Effector CD8-positive, alpha-beta T cell (primary cell): ENCODE measurements at regions not wholly inside any gene's neighbourhood (a gene's known extent, or its start where the extent isn't known, plus 50 kb on each side); places are given as distances from the start of the nearest gene placed in this dataset.
"Not testable (repeated sequence)": the region's sequence is repeated elsewhere in the genome, so short reads cannot be mapped to it uniquely, and the experiment has no call there.

Experiments
- DNase-seq: peaks from one replicate; lab custom pipeline; 2025; lab: John Stamatoyannopoulos, UW

DNA sequence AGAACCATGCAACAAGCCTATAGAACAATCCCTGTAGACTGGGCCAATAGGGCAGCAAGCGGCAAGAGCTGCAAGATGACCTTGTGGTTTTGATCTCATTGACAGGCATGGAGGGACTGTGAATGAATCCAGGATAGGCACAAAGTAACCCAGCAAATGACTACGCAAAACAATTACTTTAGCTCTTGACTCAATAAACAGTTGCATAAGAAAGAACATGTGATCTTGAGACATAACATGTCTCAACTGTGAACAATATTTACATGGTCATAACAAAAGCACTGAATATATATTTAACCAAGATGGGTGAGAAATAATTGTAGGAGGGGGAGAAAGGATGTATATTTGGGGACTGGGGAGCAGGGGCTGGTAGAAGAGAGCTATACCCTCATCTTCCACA is 313.7 kb upstream of the CDH5 start:
- no peak for DNase-seq

DNA sequence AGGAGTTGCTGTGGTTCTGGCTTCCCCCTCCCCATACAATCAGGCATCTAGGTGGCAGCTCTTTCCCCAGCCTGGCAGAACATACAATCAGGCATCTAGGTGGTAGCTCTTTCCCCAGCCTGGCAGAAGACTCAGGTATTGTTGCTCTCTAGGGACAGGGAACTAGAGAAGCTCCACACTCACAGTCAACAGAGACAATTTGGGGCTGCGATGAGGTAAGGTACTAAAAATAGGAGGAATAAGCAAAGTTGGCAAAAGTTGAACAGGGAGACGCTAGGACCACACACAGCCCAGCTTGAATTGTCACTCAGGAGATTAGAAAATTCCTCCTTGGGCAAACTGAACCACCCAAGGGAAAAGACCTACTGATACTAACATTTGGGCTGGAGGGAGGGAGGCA is 315.5 kb upstream of the CDH5 start:
- no peak for DNase-seq

DNA sequence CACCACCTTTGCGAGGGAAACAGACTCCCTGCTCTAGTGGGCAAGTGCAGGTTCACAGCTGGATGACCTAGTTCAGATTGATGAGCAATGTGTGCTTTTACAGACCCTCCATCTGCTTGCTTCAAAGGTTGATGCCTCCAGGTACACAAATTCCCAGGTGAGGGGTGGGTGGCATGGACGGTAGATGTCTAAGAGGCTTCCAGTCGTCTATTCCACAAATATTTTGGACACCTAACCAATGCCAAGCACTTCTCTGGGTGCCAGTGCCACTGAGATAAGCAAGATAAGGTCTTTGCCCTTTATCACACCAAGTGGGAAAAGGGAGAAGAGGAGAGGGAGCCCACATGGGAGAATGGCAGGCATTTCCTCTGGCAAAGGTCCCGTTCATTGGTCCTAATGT is 316.6 kb upstream of the CDH5 start:
- no peak for DNase-seq

DNA sequence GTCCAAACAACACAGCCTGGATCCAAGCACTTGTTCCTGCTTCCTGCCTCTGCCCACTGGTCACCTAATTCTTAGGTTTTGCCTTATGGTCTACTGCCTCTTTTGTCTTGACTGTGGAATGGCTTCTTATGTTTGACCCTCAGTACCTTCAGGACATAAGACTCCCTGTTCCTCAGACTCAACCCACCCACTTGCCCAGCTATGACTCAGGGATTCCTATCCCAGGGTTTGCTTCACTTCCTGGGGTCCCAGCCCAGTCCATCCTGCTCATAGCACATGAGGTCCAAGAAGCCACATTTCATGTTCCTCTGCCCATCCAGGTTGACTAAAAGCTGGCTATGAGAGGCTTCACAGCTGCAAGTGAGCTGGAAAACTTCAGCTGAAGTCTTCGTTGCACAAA is 320.9 kb upstream of the CDH5 start:
- no peak for DNase-seq

DNA sequence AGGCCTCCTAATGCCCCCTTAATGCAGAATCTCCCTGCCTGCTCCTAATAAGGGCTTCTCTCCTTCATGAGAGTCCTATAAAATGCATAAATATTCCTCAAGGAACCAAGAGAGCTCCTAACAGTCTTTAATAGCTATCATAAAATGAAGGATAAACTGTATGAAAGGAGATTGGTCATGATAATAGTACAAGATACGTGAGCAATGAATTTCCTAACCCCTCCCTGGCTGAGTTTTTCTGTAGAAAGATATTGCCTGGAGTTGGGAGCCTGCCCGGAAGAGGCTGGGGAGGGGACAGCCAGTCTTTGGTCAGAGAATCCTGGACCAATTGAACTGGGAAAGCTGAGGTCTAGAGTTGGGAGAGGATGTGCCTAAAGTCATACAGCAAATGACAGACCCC is 321.9 kb upstream of the CDH5 start:
- no peak for DNase-seq

DNA sequence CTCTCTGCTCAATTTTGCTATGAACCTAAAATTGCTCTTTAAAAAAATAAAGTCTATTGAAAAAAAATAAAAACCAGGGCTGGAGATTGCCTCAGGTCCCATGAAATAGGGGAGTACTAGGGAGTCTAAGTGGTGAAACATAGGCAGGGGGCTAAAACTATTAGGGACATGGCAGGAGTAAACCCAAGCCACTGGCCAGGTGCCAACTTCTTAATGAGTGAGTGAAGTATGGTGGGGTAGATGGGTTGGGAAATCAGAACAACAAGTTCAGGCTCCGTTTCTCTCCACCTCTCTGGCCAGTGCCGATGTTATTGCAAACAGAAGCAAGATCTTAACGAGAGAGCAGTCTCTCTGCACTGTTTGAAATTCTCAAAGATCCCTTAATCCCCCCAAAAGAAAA is 322.4 kb upstream of the CDH5 start:
- DNase-seq, result no peak

DNA sequence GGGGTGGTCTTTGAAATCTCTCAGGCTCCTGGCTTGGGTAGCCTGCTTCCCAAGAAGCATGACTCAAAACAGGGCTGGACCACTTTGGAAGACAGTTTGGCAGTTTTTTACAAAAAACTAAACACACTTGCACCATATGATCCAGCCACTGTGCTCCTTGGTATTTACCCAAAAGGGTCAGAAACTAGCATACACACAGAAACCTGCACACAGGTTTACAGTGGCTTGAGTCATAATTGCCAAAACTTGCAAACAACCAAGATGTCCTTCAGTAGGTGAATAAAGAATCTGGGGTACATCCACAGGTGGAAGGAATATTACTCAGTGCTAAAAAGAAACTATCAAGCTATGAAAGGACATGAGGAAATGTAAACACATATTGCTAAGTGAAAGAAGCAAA is 323.2 kb upstream of the CDH5 start:
- no peak for DNase-seq

DNA sequence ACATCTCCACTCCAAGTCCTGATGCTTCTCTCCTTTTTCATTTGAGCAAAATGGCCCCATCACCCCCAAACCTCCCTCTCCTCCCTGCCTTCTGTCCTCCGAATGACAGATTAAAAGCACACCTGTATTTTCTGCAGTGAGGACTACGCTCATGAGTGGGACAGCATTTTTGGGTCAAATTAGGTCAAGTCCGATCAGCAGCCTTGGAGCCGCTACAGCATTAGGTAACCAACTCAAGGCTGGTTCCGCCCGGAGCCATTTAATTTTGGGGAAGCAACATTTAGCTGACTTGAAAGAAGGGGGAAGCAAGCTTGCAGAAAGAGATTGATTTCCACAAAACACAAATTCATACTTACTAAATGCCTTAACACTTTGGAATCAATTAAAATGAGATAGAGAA is 324.1 kb upstream of the CDH5 start:
- no peak for DNase-seq

DNA sequence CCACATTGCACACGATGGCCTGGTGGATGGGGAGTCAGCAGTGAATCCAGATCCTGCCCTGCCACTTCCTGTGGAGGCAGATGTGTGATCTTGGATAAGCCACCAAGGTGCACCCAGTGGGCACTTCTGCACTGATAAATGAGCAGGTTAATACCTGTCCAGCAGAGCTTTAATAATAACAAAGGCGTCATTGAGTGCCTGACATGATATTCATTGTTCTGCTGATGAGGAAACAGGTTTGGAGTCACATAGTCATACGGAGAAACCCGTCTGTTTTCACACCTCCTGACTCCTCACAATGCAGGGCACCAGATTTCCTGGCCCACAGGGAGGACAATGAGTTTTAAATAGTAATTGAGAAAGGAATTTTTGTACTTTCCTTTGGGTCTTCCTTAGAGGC is 324.6 kb upstream of the CDH5 start:
- no peak for DNase-seq

DNA sequence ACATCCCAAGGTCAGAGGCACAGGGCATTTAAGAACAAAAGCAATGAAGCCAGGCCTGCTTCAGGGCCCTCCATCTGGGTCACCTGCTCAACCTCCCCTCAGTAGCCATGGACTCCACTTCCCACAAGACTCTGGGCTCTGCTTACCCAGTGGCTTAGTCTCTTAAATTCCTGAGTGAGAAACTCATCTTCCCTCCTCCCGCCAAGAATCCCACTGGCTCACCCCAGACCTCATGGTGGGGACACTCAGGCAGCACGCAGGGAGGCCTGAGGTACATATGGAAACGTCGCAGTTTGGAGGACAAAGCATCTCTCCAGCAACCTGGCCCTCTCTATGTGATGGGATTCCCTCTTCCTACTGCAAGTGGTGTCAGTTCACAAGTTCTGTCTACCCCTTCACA is 326.7 kb upstream of the CDH5 start:
- DNase-seq, result no peak

DNA sequence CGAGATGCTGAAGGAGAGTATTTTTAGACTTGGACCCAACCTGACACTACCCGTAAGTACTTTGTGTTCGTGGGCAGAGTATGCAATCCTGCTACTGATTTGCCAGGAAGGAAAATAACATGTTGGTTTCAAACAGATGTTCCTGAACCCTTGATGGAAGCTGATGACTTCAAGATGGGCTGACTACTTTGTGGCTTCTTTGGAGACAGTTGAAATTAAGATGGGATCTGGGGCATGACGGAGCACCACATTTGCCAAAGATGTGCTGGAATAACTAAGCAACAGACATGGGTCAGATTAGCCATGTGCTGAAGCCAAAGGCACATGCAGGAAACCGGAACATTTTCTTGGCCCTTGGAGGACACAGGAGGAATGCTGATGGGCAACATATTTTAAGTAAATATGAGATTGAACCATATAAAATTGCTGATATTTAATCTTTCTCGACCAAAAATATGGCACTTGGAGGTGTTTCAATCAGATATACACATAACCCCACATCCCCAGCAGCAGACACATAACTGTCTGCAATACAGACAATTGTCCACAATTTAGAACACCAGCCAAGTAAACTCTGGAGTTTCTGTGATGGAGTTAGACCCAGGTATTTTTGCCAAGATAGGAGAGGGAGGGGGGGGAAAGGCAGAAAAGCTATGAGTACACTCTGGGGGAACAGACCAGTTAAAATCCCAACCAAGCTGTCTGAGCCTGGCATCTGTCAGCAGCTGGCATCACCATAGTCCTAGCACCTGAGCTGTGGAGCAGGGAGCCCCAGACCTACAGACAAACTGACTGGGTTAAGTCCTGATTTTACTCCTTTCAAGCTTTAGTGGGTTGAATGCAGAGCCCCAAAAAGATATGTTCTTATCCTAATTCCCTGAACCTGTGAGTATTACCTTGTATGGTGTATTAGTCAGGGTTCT is 329.4 kb upstream of the CDH5 start:
- DNase-seq, result no peak

DNA sequence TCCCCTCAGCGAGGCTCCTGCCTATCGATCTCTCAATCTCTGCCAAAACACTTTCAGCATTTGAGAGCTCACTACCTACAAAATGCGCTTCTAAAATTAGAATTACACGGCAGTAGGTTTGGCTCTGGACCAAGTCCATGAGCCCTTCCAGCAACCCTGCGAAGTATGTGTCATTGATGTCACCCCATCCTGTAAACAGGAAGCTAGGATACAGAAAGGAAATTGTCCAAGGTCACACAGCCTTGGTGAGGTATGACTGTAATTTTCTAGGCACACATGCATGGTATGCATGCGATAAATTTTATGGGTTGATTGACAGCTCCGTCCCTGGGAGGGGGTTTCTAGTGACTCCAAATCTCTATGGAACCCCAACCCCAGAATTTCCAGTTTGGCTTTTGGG is 330.3 kb upstream of the CDH5 start:
- no peak for DNase-seq

DNA sequence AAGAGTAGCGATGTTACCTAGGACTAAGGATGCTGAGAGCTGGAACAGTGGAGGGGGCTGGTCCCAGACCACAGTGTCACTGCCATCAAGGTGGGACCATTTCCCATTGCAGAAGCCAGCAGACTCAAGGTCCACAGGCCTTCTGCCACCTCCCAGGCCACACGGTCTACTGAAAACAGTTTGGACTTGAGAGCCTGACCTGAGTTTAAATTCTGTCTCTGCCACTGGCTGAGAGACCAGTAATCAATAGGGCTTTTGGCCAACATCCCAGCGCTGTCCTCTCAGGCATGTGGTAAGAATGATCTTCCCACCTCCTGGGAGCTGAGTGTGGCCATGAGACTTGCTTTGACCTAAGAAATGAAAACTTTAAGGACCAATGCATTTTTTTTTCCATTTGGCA is 331.4 kb upstream of the CDH5 start:
- DNase-seq, result no peak

DNA sequence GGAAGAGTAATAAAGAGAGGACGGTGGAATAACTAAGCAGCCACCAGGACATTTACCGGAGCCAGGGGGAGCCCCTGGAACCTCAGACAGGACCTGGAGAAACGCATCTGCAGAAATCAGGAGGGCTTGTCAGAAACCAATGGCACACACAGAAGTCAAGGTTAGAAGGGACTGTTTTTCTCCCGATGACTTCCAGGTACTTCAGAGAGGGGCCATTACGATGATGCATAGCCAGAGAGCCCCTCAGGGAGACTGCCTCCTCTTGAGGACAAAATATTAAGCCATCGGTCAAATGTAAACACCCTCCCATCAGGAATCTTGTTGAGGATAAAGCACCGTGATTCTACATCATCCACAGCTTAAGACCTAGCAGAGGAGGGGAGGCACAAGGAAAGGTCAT is 333.6 kb upstream of the CDH5 start:
- DNase-seq, result no peak

DNA sequence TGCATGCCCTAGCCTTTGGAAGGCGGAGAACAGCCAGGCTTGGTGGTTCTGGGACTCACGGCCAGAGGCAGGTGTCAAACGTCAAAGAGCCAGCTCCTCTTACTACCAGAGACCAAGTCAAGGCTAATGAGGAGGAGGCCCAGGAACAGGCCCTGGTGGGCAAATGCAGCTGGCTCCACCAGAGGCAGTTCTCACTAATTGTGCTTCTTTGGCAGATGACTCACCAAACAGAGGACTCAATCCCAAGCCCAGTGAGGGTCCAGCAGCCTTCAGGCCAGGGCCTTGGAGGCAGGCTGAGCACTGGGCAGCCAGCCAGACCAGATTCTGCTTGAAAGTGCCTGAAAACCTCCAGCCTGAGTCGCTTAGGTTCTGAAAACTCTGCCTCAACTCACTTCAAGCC is 336.5 kb upstream of the CDH5 start:
- DNase-seq, result no peak

DNA sequence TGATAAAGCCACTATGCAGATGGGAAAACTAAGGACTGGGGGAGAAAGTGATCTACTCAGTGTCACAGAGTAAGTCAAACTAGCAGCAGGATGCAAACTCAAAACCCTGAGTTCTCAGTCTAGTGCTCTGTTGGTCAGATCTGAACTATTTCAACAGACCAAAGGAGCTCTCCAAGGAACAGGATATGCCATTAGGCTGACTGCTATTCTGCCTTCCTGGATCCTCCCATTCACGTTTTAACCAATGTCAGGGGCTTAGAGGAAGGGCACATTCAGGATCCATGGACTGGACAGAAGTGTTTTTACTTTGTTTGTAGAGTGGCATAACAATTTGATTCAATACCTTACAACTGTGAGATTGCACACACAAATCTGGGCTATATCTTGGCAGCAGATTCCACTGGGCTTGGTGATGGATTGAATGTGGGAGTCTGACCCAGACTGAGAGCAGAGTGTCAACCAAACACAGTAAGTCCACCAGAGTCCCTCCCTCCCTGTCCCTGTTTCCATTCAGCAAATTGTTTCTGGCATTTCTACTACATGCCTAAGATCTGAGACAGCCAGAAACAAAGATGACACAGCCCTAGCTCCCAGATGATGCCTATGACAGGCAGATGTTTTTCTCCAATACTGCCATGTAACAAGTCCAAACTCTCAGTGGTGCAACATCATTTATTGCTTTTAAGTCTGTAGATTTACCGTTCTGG is 337.8 kb upstream of the CDH5 start:
- no peak for DNase-seq

DNA sequence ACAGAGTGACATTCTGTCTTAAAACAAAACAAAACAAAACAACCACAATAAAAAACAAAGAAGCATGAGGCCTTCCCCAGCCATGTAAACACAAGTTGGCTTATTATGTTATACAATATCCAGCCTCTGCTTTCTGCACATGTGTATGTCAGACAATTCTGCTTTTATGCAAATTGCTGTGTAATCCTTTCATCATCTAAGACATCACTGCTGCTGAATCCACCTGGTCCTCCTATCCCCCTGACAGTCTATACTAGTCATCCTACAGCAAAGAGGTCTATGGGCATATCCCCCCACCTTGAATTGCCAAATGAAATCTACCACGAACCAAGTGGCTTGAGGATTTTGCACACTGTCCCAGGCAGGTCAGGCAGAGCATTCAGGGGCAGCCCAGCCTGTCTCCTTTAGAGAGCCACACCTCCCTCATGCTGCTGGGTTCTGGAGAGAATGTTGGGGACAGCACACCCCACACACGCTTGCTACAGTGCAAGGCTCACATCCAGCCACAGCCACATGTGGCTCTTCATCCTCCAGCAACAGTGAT is 339.6 kb upstream of the CDH5 start:
- DNase-seq, result no peak

DNA sequence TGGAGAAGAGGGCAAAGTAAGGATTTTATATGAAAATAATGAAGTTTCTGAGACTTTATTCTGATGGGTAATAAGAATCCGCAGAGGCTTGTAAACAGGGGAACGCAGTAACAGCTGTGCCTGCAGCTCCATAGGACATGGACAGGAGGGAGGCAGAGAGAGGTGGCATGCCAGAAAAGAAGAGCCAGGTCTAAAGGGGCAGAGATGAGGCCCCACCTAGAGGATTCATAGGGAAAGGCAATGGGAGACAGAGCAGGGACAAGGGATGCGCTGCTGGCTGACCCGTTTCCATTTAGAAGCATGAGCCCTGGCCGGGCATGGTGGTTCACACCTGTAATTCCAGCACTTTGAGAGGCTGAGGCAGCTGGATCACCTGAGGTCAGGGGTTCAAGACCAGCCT is 340.3 kb upstream of the CDH5 start:
- DNase-seq, result no peak

DNA sequence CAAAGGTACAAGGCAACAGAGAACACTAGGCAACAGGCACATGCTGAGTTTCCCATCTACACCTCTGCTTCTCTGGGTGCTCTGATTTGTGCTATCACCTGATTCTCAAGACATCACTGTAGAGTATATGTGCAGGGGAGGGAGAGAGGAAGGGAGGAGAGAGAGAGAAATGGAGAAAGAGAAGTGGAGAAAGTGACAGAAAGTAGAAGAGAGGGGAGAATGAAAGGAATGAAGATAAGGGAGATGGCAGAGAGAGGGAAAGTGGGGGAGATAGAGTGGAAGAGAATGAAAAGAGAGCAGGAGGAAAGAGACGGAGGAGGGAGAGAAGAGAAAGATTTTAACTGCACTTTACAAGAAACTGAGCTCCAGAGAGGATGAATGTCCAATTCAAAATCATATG is 340.7 kb upstream of the CDH5 start:
- DNase-seq, result no peak

DNA sequence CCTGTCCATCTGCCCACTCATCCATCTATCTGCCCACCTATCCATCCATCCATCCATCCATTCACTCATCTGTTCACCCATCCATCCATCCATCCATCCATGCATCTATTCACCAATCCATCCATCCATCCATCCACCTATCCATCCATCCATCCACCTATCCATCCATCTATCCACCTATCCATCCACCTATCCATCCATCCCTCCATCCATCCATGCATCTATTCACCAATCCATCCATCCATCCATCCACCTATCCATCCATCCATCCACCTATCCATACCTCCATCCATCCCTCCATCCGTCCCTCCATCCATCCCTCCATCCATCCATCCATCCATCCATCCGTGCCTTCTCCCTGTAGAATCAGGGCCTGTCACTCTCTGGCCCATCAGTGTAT is 341.9 kb upstream of the CDH5 start:
- DNase-seq, result not testable (repeated sequence)

DNA sequence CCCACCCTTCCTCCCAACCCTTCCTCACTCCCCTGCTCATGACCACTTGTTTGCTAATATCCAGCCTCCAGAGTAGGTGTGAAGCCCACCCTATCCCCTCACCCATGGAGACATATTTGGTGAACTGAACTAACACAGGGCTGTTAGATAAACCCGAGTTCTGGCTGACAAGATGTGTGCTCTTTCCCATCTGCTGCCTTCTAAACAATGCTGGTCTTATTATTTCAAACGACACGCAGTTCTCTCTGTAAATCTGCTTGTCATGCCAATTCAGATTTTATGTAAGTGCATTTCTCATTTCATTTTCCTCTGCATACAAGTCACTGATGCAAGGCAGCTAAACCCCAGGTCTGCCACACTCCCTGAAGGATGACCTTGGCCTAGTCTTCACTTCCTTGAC is 343.0 kb upstream of the CDH5 start:
- no peak for DNase-seq

DNA sequence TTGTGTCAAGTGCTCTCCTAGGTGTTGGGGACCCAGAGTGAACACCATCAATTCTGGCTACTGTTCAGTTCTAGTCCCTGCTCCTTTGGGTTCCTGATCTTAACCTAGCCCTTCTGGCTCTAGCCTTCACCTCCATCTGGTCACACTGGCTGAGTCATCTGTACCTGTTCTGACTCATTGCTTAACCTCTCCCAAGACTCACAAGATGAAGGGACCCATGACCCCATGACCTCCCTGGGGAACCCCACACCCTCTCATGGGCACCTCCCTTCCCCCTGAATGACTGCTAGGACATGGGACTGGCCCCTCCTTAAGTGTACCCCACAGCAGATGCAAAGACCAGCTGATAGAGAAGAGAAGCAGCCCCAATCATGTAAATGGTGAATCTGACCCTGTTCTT is 345.8 kb upstream of the CDH5 start:
- DNase-seq, result no peak

DNA sequence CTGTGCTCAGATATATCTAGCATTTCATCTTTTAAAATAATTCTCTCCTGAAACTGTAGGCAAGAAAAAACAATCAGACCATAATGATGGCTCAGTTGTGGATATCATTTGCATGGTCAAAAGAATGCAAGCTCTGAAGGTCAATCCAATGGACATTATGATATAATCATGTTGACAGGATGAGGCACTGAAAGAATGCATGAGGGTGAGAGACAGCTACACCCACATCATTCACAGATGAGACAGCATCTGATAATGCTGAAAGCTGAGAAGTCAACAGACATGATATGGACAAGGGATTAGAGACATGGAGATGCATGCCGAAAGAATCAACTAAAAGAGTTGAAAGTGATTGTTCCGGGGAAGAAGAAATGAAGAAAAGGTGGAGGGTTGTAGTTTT is 346.4 kb upstream of the CDH5 start:
- DNase-seq, result no peak
